ENCODE measurements at regions not wholly inside any gene's neighbourhood (a gene's known extent, or its start where the extent isn't known, plus 50 kb on each side); places are given as distances from the start of the nearest gene placed in this dataset.

GRCh38 chr3:80261082-80261481 lies 493.3 kb upstream of the ROBO1 start:
- Histone ChIP-seq H3K4me1 (no peaks in the 10 kb centered on the region), H3K27ac (no peak overlapping the region), H3K36me3 (no peaks in the 10 kb centered on the region), H3K27me3 (no peaks in the 10 kb centered on the region), H3K9me3 (no peaks in the 10 kb centered on the region), H3K4me3 (no peak overlapping the region)
- DNase-seq, result no peak
- TF ChIP-seq POLR2A (IDR thresholded peaks at IDR 0.05) (no peak), CTCF (IDR thresholded peaks at IDR 0.05) (no peak)

- Histone ChIP-seq H3K4me1 (no peaks in the 10 kb centered on the region), H3K9me3 (no peaks in the 10 kb centered on the region), H3K27ac (no peak overlapping the region), H3K36me3 (no peaks in the 10 kb centered on the region), H3K27me3 (no peaks in the 10 kb centered on the region), H3K4me3 (no peak overlapping the region)
- TF ChIP-seq CTCF (IDR thresholded peaks at IDR 0.05) (no peak), POLR2A (IDR thresholded peaks at IDR 0.05) (no peak)
- DNase-seq, result no peak
These were observed 491.9 kb upstream of the ROBO1 start for GRCh38 chr3:80259736-80260135.

GRCh38 chr3:80252113-80252512 lies 484.3 kb upstream of the ROBO1 start:
- no peaks in the 10 kb centered on the region for H3K4me1 ChIP-seq
- no peak overlapping the region for H3K4me3 ChIP-seq
- no peak for DNase-seq
- H3K27ac ChIP-seq, result no peak overlapping the region
- TF ChIP-seq POLR2A (IDR thresholded peaks at IDR 0.05) (no peak), CTCF (IDR thresholded peaks at IDR 0.05) (no peak)
- no peaks in the 10 kb centered on the region for H3K27me3 ChIP-seq
- H3K9me3 ChIP-seq, result no peaks in the 10 kb centered on the region
- H3K36me3 ChIP-seq, result no peaks in the 10 kb centered on the region

GRCh38 chr3:80247766-80248165 lies 480.0 kb upstream of the ROBO1 start:
- Histone ChIP-seq H3K27me3 (no peaks in the 10 kb centered on the region), H3K4me3 (no peak overlapping the region), H3K36me3 (no peaks in the 10 kb centered on the region), H3K9me3 (no peaks in the 10 kb centered on the region), H3K27ac (no peak overlapping the region), H3K4me1 (no peaks in the 10 kb centered on the region)
- TF ChIP-seq CTCF (IDR thresholded peaks at IDR 0.05) (no peak), POLR2A (IDR thresholded peaks at IDR 0.05) (no peak)
- DNase-seq, result no peak

- Histone ChIP-seq H3K9me3 (no peaks in the 10 kb centered on the region), H3K27ac (no peak overlapping the region), H3K4me1 (no peaks in the 10 kb centered on the region), H3K36me3 (no peaks in the 10 kb centered on the region), H3K27me3 (no peaks in the 10 kb centered on the region), H3K4me3 (no peak overlapping the region)
- TF ChIP-seq POLR2A (IDR thresholded peaks at IDR 0.05), result no peak
- no peak for TF ChIP-seq CTCF (IDR thresholded peaks at IDR 0.05)
- peak in 1 of 3 donors; percentile 52 for DNase-seq
These were observed 476.6 kb upstream of the ROBO1 start for GRCh38 chr3:80244390-80244789.

- H3K27ac ChIP-seq, result no peak overlapping the region
- H3K36me3 ChIP-seq, result no peaks in the 10 kb centered on the region
- H3K27me3 ChIP-seq, result no peaks in the 10 kb centered on the region
- no peak overlapping the region for H3K4me3 ChIP-seq
- no peak for DNase-seq
- TF ChIP-seq CTCF (IDR thresholded peaks at IDR 0.05) (no peak), POLR2A (IDR thresholded peaks at IDR 0.05) (no peak)
- no peaks in the 10 kb centered on the region for H3K4me1 ChIP-seq
- no peaks in the 10 kb centered on the region for H3K9me3 ChIP-seq
These were observed 474.0 kb upstream of the ROBO1 start for GRCh38 chr3:80241791-80242190.

Data from Peyer's patch (tissue), 4 donors.